ENCODE measurements at regions not wholly inside any gene's neighbourhood (a gene's known extent, or its start where the extent isn't known, plus 50 kb on each side); places are given as distances from the start of the nearest gene placed in this dataset.

- TF ChIP-seq, protein P1, sequence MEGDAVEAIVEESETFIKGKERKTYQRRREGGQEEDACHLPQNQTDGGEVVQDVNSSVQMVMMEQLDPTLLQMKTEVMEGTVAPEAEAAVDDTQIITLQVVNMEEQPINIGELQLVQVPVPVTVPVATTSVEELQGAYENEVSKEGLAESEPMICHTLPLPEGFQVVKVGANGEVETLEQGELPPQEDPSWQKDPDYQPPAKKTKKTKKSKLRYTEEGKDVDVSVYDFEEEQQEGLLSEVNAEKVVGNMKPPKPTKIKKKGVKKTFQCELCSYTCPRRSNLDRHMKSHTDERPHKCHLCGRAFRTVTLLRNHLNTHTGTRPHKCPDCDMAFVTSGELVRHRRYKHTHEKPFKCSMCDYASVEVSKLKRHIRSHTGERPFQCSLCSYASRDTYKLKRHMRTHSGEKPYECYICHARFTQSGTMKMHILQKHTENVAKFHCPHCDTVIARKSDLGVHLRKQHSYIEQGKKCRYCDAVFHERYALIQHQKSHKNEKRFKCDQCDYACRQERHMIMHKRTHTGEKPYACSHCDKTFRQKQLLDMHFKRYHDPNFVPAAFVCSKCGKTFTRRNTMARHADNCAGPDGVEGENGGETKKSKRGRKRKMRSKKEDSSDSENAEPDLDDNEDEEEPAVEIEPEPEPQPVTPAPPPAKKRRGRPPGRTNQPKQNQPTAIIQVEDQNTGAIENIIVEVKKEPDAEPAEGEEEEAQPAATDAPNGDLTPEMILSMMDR (conservative IDR thresholded peaks at IDR 0.05; ENCODE audit: low read length), result no peak
- TF ChIP-seq EZH2phosphoT487 (IDR thresholded peaks at IDR 0.05; ENCODE audit: borderline replicate concordance, low read depth, low read length), result no peak
These were observed 1279.1 kb upstream of the SORCS1 start for GRCh38 chr10:108443636-108444035.

Data from OCI-LY7 (cell line).